Breast epithelium (tissue), 3 donors: ENCODE measurements at regions not wholly inside any gene's neighbourhood (a gene's known extent, or its start where the extent isn't known, plus 50 kb on each side); places are given as distances from the start of the nearest gene placed in this dataset.
"Not testable (repeated sequence)": the region's sequence is repeated elsewhere in the genome, so short reads cannot be mapped to it uniquely, and the experiment has no call there.

ENCODE experiments used
- POLR2A ChIP-seq: fragments of 450-650 bp; IDR thresholded peaks from one replicate; pipeline ENCODE4 v1.6.1; 2016; ENCODE audit warnings: antibody characterized with exemption, mild to moderate bottlenecking, moderate library complexity
- POLR2AphosphoS5 ChIP-seq, 3 donors: sonication (generic); formaldehyde crosslinking; IDR thresholded peaks; one replicate each; pipeline ENCODE4 v1.6.1; 2017; ENCODE audit warnings: antibody characterized with exemption in 3 of 3
- TF ChIP-seq, protein P1 (sequence below), 3 donors: fragments of 450-650 bp; IDR thresholded peaks; one replicate each; pipeline ENCODE4 v1.5.1; 2016 to 2017; ENCODE audit warnings: antibody characterized with exemption in 3 of 3, mild to moderate bottlenecking in 3 of 3, moderate library complexity in 3 of 3

GRCh38 chr9:66812367-66812766 is 88.2 kb upstream of the ZNF658 start:
- TF ChIP-seq, protein P1, sequence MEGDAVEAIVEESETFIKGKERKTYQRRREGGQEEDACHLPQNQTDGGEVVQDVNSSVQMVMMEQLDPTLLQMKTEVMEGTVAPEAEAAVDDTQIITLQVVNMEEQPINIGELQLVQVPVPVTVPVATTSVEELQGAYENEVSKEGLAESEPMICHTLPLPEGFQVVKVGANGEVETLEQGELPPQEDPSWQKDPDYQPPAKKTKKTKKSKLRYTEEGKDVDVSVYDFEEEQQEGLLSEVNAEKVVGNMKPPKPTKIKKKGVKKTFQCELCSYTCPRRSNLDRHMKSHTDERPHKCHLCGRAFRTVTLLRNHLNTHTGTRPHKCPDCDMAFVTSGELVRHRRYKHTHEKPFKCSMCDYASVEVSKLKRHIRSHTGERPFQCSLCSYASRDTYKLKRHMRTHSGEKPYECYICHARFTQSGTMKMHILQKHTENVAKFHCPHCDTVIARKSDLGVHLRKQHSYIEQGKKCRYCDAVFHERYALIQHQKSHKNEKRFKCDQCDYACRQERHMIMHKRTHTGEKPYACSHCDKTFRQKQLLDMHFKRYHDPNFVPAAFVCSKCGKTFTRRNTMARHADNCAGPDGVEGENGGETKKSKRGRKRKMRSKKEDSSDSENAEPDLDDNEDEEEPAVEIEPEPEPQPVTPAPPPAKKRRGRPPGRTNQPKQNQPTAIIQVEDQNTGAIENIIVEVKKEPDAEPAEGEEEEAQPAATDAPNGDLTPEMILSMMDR (IDR thresholded peaks at IDR 0.05), result not testable (repeated sequence)
- not testable (repeated sequence) for TF ChIP-seq POLR2A; POLR2AphosphoS5 (IDR thresholded peaks at IDR 0.05)
